ENCODE measurements at regions not wholly inside any gene's neighbourhood (a gene's known extent, or its start where the extent isn't known, plus 50 kb on each side); places are given as distances from the start of the nearest gene placed in this dataset.

DNA sequence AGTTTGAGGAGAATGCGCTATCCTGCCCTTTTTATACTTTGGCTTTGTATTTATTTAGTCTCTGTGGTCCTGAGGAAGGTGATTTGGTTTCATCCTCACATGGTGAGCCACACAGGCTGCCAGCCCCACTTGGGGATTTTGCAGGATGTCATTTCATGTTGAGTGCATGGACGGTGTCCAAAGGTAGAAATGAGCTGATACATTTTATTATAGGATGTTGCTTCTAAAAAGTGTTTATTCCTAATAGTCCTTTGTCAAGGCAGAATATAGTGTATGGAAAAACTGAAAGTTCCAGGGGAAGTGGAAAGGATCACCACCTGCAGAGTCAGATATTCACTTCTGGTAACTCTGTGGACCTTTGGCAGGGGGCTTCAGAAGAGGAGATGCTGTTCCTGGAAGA is 434.6 kb downstream of the CD109 start:
- DNase-seq (ENCODE audit: low read depth, low spot score): no peak
- H3K4me3 ChIP-seq (ENCODE audit: low read length): no peak overlapping the region

- H3K4me3 ChIP-seq (ENCODE audit: low read length): no peak overlapping the region
- no peak for DNase-seq (ENCODE audit: low read depth, low spot score)
Measured at GRCh38 chr6:74128536-74128935, 432.5 kb downstream of the CD109 start.

DNA sequence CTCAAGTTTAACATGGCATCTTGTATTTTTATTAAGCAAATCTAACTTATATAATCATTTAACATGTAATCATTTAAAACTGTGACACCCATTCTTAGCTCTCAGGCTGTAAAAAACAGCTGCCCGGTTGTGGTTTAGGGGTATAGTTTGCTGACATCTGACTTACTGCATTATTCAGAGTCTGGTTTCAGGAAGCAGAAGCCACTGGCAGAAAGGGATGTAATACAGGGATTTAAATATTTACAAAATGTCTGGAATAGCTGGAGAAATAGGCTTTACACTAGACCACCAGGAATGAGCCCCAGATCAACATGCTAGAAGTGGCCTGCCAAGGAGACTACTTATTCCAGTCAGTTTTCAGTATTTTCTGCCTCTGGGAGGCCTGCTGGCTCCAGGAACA is 421.1 kb downstream of the CD109 start:
- DNase-seq (ENCODE audit: low read depth, low spot score): no peak
- no peak overlapping the region for H3K4me3 ChIP-seq (ENCODE audit: low read length)

DNA sequence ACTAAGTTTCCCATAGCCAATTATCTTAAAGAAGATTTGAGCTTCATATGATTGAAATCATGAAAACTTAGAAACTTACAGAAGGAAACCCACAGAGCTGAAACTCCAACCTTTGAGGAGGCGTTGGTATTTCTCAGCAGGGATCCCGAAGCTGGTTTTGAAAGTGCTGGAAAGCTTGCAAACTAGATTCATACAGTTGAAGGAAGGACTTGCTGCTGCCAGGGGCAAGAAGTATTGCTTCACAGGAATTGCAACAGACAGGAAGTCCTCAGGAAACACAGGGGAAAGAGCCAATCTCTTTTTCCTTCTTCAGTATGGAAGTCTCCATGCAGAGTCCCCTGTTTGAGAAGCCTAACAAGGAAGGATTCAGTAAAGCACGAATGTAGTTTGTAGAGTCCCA is 419.7 kb downstream of the CD109 start:
- DNase-seq (ENCODE audit: low read depth, low spot score): no peak
- H3K4me3 ChIP-seq (ENCODE audit: low read length): no peak overlapping the region

DNA sequence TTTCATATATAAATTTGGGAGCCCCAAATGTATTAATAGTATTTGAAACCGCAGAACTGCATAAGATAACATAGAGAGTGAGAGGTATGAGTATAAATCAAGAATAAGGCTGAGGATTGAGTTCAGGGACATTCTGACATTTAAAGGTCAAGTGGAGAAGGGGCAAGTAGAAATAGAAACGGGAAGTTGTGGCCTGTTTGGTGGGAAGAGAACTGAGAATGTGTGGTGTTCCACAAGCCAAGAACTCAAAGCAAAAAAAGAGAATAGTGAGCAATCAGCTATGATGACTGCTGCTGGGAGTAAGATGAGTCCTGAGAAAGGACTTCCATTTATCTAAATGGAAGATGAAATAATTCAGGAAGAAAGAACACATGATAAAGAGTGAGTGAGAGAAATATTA is 418.4 kb downstream of the CD109 start:
- no peak overlapping the region for H3K4me3 ChIP-seq (ENCODE audit: low read length)
- DNase-seq (ENCODE audit: low read depth, low spot score): no peak

GRCh38 chr6:74113901-74114300 is 417.9 kb downstream of the CD109 start:
- no peak for DNase-seq (ENCODE audit: low read depth, low spot score)
- no peak overlapping the region for H3K4me3 ChIP-seq (ENCODE audit: low read length)

DNA sequence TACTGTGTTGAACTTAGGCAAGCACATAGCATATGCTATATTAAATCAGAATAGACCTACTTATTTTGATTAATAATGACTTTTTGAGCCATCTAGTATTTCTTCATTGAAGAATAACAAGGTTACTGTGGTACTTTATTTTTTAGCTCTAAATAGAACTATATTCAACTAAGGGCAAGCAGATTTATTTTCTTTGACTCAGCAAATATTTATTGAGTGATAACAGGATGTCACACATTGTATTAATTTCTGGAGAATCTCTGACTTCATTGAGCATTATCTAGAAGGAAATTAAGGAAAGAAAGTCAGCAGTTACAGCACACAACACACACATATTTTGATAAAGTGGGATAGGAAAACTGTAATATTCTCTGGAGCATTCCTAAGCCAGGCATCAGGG is 407.4 kb downstream of the CD109 start:
- DNase-seq (ENCODE audit: low read depth, low spot score): no peak
- no peak overlapping the region for H3K4me3 ChIP-seq (ENCODE audit: low read length)

- no peak overlapping the region for H3K4me3 ChIP-seq (ENCODE audit: low read length)
- DNase-seq (ENCODE audit: low read depth, low spot score): no peak
Measured at GRCh38 chr6:74100719-74101287, 404.8 kb downstream of the CD109 start.

GRCh38 chr6:74096329-74096728 is 400.3 kb downstream of the CD109 start:
- no peak overlapping the region for H3K4me3 ChIP-seq (ENCODE audit: low read length)
- no peak for DNase-seq (ENCODE audit: low read depth, low spot score)

DNA sequence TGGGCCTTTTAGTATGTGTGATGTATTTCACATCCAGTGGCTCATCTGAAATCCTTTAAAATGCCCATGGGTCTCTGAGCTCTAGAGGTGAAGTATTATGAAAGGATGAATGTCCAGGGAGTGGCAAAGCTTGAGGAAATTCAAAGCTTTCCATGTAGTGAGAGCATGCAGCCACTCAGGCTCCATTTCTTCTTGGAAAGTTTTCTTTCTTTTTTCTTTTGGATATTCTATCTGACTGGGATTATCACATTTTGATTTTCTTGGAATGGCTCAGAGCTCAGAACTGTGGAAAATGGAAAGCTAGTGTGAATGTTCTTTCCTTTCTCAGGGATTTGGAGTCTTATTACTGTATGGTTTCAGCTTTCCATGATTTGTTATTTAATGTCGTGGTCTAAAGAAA is 397.4 kb downstream of the CD109 start:
- no peak overlapping the region for H3K4me3 ChIP-seq (ENCODE audit: low read length)
- no peak for DNase-seq (ENCODE audit: low read depth, low spot score)

DNA sequence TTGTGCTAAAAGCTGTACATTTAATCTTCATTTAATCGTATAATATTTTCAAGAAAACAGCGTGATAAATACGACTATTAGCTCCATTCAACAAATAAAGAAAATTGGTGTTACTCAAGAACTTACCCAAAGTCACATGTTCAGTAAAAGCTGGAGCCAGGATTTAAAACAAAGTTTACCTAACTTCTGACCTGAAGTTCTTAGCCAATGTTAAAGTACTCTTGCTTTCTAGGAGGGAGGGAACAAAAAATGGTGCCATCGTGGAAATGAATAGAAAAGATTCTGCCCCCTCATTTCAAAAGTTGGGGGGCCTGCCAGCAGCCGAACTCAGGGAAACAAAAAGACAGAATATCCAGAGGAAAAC is 395.8 kb downstream of the CD109 start:
- DNase-seq (ENCODE audit: low read depth, low spot score): no peak
- no peak overlapping the region for H3K4me3 ChIP-seq (ENCODE audit: low read length)

- no peak overlapping the region for H3K4me3 ChIP-seq (ENCODE audit: low read length)
- peak; percentile 24 for DNase-seq (ENCODE audit: low read depth, low spot score)
Measured at GRCh38 chr6:74091136-74091793, 395.3 kb downstream of the CD109 start.

GRCh38 chr6:74087899-74088298 is 391.9 kb downstream of the CD109 start:
- no peak overlapping the region for H3K4me3 ChIP-seq (ENCODE audit: low read length)
- DNase-seq (ENCODE audit: low read depth, low spot score): no peak

- H3K4me3 ChIP-seq (ENCODE audit: low read length): no peak overlapping the region
- no peak for DNase-seq (ENCODE audit: low read depth, low spot score)
Measured at GRCh38 chr6:74075896-74076295, 379.9 kb downstream of the CD109 start.

- DNase-seq (ENCODE audit: low read depth, low spot score): no peak
- H3K4me3 ChIP-seq (ENCODE audit: low read length): no peak overlapping the region
Measured at GRCh38 chr6:74075323-74075722, 379.3 kb downstream of the CD109 start.

DNA sequence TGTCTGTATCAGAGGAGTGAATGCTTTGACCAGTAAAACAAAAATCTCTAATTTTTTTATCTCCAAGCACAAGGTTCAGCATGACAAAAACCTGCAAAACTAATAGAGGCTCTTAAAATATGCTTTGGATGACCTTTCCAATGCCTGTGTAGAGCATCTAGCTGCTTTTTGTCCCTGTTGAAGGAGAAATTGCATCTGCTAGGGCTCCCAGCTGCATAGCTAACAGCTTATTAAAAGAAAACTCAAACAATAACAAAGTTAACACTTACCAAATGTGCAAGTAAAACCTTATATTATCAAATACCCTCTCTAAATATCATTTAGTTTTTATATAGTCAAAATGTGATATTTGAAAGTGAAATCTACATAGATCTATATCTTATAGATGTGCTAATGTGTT is 378.6 kb downstream of the CD109 start:
- DNase-seq (ENCODE audit: low read depth, low spot score): no peak
- no peak overlapping the region for H3K4me3 ChIP-seq (ENCODE audit: low read length)

DNA sequence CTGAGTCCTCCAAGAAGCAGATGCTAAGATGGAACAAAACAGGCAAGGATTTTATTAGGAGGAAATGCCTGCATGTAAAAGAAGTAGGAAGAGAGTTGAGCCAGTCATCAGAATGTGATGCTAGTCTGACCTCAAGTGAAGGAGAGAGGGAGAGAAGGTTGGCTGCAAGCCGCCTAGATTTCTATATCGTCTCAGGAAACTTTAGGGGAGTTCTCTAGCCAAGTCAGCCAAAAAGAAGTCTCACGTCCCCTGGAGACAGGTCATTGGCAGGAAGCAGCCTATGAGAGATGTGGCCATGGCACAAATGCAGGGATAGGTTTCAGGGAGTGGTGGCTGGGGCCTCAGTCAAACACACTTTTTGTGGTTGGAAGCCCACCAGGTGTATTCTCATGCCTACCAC is 378.0 kb downstream of the CD109 start:
- DNase-seq (ENCODE audit: low read depth, low spot score): no peak
- no peak overlapping the region for H3K4me3 ChIP-seq (ENCODE audit: low read length)

GRCh38 chr6:74073429-74073828 is 377.4 kb downstream of the CD109 start:
- H3K4me3 ChIP-seq (ENCODE audit: low read length): no peak overlapping the region
- DNase-seq (ENCODE audit: low read depth, low spot score): no peak

GRCh38 chr6:74071214-74071613 is 375.2 kb downstream of the CD109 start:
- H3K4me3 ChIP-seq (ENCODE audit: low read length): no peak overlapping the region
- no peak for DNase-seq (ENCODE audit: low read depth, low spot score)

GRCh38 chr6:74070711-74071110 is 374.7 kb downstream of the CD109 start:
- no peak overlapping the region for H3K4me3 ChIP-seq (ENCODE audit: low read length)
- no peak for DNase-seq (ENCODE audit: low read depth, low spot score)

- DNase-seq (ENCODE audit: low read depth, low spot score): no peak
- no peak overlapping the region for H3K4me3 ChIP-seq (ENCODE audit: low read length)
Measured at GRCh38 chr6:74070091-74070490, 374.1 kb downstream of the CD109 start.
